D721Med (cell line): ENCODE measurements at regions not wholly inside any gene's neighbourhood (a gene's known extent, or its start where the extent isn't known, plus 50 kb on each side); places are given as distances from the start of the nearest gene placed in this dataset.

ENCODE experiments used
- DNase-seq: peaks from one replicate; pipeline ENCODE4 v3.0.0; 2011; ENCODE audit warnings: low spot score; ENCODE audit not compliant: insufficient read length
- FAIRE-seq: peaks from 2 replicates; lab custom pipeline; 2011; peaks lifted over from hg19 to GRCh38; lab: Jason Lieb, UNC
- CTCF ChIP-seq: IDR thresholded peaks from 2 replicates; pipeline ENCODE4 v1.5.1; 2012; ENCODE audit warnings: mild to moderate bottlenecking, control low read depth; ENCODE audit not compliant: insufficient read depth; ENCODE audit errors: missing control alignments

- FAIRE-seq, result no peak
- TF ChIP-seq CTCF, result no peak
- no peak for DNase-seq
These were observed 111.5 kb downstream of the PTPRS start for GRCh38 chr19:5228932-5229777.

- TF ChIP-seq CTCF, result no peak
- FAIRE-seq, result no peak
- no peak for DNase-seq
These were observed 112.1 kb downstream of the PTPRS start for GRCh38 chr19:5228490-5228889.

DNA sequence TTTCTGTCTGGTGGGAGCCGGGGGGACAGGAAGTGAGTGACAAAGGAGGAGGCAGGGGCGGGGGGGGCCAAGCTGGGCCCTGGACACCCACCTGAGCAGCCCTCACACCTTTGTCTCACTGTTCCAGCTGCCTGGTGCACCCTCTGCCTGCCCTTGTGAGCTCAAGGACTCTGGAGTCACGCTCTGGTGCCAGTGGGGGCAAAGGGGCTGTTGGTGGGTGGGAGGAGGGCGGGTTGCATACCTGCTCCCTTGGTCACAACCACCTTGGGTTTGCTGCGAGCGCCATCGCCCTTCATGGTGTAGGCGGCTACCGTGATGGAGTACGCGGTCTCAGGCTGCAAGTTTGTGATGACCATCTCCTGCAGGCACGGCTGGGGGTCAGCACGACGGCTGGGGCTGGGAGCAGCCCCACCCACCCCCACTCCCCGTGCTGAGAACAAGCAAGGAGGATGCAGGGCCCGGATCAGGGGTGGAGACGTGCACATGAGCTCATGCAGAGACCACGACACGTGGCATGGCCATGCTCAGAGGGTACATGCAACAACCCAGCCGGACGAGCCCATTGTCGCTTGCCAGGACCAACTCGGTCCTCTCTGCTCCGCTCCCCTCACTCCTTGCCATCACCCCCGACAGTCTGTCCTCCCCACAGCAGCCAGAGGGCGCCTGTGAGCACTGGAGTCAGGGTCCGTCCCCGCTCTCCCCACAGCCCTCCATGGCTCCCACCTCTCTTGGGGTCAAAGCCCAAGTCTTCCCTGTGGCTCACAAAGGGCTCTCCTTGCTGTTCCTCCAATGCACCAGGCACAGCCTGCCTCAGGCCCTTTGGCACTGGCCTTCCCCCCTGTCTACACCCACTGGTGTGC lies 114.9 kb downstream of the PTPRS start:
- TF ChIP-seq CTCF, result peak; percentile 38
- DNase-seq (no peak), FAIRE-seq (no peak)

GRCh38 chr19:5224480-5224879 lies 116.1 kb downstream of the PTPRS start:
- FAIRE-seq, result no peak
- no peak for TF ChIP-seq CTCF

GRCh38 chr19:5222821-5223321 lies 117.7 kb downstream of the PTPRS start:
- no peak for TF ChIP-seq CTCF
- DNase-seq, result no peak
- FAIRE-seq, result no peak

More at GRCh38 chr19:5224480-5224879, 116.1 kb downstream of the PTPRS start:
- DNase-seq, result no peak

DNA sequence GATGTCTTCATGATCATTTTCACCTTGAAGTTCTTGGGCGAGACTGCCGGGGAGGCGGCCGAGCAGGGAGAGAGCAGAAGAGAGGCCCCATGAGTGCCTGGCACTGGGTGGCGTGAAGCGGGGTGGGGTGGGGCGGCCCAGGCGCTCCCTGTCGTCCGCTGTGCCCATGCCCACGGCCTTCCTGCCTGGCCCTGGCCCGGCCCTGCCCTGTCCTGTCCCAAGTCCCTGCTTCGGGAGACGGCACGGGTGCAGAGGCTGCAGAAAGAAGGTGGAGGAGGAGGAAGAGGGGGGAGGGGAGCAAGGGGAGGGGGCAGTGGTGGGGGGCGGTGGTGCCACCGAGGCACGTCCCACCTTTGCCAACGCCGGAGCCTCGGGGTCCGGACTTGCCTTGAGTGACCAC lies 118.4 kb downstream of the PTPRS start:
- FAIRE-seq, result no peak
- TF ChIP-seq CTCF, result no peak
- no peak for DNase-seq
